ENCODE measurements at regions not wholly inside any gene's neighbourhood (a gene's known extent, or its start where the extent isn't known, plus 50 kb on each side); places are given as distances from the start of the nearest gene placed in this dataset.

DNA sequence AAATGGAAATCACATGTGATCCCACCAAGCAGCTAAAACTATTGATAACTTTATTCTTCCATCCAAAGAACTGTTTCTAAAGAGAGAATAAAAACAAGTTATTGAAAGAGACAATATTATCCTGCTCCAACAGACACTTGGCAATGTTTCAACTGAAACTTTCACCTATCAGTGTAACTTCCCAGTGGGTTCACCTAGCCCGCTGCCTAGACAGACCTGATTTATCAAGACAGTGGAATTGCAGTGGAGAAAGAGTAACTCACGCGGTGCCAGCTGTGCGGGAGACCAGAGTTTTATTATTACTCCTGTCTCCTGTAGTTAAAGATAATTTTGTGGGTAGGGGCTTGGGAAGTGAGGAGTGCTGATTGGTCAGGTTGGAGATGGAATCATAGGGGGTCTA is 199.8 kb downstream of the AHR start:
- TF ChIP-seq, protein P1, sequence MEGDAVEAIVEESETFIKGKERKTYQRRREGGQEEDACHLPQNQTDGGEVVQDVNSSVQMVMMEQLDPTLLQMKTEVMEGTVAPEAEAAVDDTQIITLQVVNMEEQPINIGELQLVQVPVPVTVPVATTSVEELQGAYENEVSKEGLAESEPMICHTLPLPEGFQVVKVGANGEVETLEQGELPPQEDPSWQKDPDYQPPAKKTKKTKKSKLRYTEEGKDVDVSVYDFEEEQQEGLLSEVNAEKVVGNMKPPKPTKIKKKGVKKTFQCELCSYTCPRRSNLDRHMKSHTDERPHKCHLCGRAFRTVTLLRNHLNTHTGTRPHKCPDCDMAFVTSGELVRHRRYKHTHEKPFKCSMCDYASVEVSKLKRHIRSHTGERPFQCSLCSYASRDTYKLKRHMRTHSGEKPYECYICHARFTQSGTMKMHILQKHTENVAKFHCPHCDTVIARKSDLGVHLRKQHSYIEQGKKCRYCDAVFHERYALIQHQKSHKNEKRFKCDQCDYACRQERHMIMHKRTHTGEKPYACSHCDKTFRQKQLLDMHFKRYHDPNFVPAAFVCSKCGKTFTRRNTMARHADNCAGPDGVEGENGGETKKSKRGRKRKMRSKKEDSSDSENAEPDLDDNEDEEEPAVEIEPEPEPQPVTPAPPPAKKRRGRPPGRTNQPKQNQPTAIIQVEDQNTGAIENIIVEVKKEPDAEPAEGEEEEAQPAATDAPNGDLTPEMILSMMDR (IDR thresholded peaks at IDR 0.05; ENCODE audit: low read depth, low read length) = no peak
- H3K4me3 ChIP-seq (ENCODE audit: low read depth, low read length) = no peak overlapping the region

DNA sequence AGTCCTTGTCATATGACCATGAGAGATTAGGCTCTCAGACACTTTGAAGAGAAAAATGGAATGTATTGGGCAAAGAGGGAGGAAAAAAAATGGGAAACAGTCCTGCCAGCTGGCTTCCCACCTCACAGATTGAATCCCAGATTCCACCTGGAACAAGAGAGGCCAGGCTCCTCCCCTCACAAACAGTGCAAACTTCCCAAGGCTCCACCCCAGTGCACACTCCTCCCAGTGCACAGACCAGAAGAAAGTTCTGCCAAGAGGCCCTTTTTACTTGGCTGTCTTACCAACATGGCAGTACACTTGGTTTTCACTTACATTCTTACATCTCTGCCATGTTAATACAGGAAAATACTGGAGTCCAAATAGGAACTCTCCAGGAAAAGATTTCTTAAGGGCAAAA is 202.3 kb downstream of the AHR start:
- TF ChIP-seq, protein P1 (IDR thresholded peaks at IDR 0.05; ENCODE audit: low read depth, low read length) = no peak
- H3K4me3 ChIP-seq (ENCODE audit: low read depth, low read length) = no peak overlapping the region

DNA sequence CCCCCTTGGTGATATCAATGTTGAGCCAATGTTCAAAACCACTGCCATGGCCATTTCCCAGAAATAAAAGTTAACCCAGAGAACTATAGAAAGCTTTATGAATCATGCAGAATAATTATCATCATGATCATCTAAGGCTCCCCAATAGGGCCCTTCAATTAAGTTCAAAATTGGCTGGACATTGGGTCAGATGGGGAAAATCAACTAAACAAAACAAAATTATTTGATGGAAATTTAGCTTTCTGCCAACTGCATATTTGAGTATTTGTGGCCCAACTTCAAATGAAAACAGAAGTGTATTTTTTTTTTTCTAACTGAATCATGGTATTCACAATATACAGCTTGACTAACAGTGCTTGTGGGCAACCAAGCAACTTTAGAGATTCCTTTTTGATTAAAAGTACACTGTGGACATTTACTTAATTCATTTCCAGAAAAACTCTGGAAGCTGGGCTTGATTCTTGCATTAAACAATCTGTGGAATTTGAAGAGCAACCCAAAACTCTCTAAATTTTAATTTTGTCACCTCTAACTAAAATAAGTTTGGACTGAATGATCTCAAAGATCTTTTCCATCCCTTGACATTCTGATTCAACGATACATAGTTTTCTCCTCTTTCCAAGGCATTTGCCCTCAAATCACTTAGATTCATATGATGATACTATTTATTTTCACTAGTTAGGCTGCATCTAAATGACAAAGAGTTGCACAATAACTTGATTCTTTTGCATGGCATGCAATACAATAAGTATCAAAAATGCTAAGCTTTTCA is 203.2 kb downstream of the AHR start:
- no peak overlapping the region for H3K4me3 ChIP-seq (ENCODE audit: low read depth, low read length)
- TF ChIP-seq, protein P1 (IDR thresholded peaks at IDR 0.05; ENCODE audit: low read depth, low read length) = no peak

- no peak overlapping the region for H3K4me3 ChIP-seq (ENCODE audit: low read depth, low read length)
- TF ChIP-seq, protein P1 (IDR thresholded peaks at IDR 0.05; ENCODE audit: low read depth, low read length) = no peak
Observed at GRCh38 chr7:17502213-17503060, 204.0 kb downstream of the AHR start.

DNA sequence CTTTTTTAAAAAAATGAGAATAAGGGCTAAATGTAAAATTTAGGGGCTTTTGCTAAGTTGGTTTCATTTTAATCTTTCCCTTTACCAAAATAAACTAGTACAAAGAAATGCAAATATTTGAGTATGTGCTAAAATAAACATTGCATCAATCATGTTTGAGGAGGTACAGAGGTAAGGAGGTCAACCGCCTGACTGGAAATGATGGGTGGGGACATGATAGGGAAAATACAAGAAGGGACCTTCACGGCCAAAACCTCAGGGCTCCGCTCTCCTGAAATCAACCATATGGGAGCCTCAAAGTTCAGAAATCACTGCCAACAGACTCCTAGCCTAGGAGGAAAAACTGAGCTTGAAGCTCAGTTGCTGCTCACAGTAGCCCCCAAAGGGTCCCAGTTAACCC is 207.6 kb downstream of the AHR start:
- TF ChIP-seq, protein P1 (IDR thresholded peaks at IDR 0.05; ENCODE audit: low read depth, low read length) = no peak
- H3K4me3 ChIP-seq (ENCODE audit: low read depth, low read length) = no peak overlapping the region

GRCh38 chr7:17506596-17506995 is 208.1 kb downstream of the AHR start:
- TF ChIP-seq, protein P1 (IDR thresholded peaks at IDR 0.05; ENCODE audit: low read depth, low read length) = no peak
- H3K4me3 ChIP-seq (ENCODE audit: low read depth, low read length) = no peak overlapping the region

DNA sequence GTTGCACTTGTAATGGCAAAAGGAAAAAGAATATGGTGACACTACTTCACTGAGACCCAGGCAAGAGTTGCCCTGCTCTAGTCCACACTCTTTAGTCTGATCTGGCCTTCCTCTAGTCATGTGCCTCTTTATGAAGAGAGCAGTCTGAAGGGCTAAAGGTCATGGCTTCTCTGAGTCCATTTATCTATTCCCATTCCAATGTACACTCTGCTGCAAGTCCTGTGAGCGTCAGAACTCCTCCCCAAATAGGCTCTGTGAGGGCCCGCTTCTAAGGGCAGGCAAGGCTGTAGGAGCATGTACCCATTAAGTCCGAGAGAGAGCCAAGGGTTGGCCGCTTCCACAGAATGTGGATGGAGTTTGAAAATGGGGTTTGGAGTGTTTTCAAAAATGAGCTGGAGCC is 209.3 kb downstream of the AHR start:
- no peak overlapping the region for H3K4me3 ChIP-seq (ENCODE audit: low read depth, low read length)
- TF ChIP-seq, protein P1 (IDR thresholded peaks at IDR 0.05; ENCODE audit: low read depth, low read length) = no peak
